Stomach (tissue), 4 donors: ENCODE measurements at regions not wholly inside any gene's neighbourhood (a gene's known extent, or its start where the extent isn't known, plus 50 kb on each side); places are given as distances from the start of the nearest gene placed in this dataset.

ENCODE experiments used
- EP300 ChIP-seq: sonication (generic); formaldehyde crosslinking; IDR thresholded peaks from one replicate; pipeline ENCODE4 v1.6.1; 2017; ENCODE audit warnings: antibody characterized with exemption
- POLR2A ChIP-seq, 4 donors: fragments of 450-650 bp; IDR thresholded peaks; one replicate each; pipeline ENCODE4 v1.6.1; 2016; ENCODE audit warnings: antibody characterized with exemption in 4 of 4, control low read depth in 2 of 4, mild to moderate bottlenecking in 1 of 4, moderate library complexity in 1 of 4
- TF ChIP-seq, protein P1 (sequence below), 7 experiments: fragments of 450-650 bp in 4 of 7; fragments of 200-600 bp in 3 of 7; sonication (generic) in 3 of 7; IDR thresholded peaks; one replicate each; pipeline ENCODE4 v1.5.1; 2016 to 2019; ENCODE audit warnings: antibody characterized with exemption in 7 of 7, control low read depth in 2 of 7, mild to moderate bottlenecking in 1 of 7

DNA sequence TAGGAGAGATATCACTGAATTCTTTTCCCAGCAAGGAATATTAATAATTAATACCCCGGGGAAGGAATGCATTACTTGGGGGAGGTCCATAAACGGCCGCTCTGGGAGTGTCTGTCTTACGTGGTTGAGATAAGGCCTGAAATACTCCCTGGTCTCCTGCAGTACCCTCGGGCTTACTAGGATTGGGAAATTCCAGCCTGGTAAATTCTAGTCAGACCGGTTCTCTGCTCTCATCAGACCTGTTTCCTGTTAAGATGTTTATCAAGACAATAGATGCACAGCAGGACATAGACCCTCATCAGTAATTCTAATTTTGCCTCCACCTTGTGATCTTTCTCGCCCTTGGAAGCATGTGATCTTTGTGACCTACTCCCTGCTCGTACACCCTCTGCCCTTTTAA is 162.8 kb upstream of the KCND2 start:
- TF ChIP-seq, protein P1, sequence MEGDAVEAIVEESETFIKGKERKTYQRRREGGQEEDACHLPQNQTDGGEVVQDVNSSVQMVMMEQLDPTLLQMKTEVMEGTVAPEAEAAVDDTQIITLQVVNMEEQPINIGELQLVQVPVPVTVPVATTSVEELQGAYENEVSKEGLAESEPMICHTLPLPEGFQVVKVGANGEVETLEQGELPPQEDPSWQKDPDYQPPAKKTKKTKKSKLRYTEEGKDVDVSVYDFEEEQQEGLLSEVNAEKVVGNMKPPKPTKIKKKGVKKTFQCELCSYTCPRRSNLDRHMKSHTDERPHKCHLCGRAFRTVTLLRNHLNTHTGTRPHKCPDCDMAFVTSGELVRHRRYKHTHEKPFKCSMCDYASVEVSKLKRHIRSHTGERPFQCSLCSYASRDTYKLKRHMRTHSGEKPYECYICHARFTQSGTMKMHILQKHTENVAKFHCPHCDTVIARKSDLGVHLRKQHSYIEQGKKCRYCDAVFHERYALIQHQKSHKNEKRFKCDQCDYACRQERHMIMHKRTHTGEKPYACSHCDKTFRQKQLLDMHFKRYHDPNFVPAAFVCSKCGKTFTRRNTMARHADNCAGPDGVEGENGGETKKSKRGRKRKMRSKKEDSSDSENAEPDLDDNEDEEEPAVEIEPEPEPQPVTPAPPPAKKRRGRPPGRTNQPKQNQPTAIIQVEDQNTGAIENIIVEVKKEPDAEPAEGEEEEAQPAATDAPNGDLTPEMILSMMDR (IDR thresholded peaks at IDR 0.05), result no peak
- no peak for TF ChIP-seq POLR2A (IDR thresholded peaks at IDR 0.05)
- TF ChIP-seq EP300, result no peak
